ENCODE measurements at regions not wholly inside any gene's neighbourhood (a gene's known extent, or its start where the extent isn't known, plus 50 kb on each side); places are given as distances from the start of the nearest gene placed in this dataset.

GRCh38 chr7:81110673-81111072 is 191.8 kb upstream of the SEMA3C start:
- TF ChIP-seq POLR2AphosphoS5 (IDR thresholded peaks at IDR 0.05) = no peak
- TF ChIP-seq, protein P1, sequence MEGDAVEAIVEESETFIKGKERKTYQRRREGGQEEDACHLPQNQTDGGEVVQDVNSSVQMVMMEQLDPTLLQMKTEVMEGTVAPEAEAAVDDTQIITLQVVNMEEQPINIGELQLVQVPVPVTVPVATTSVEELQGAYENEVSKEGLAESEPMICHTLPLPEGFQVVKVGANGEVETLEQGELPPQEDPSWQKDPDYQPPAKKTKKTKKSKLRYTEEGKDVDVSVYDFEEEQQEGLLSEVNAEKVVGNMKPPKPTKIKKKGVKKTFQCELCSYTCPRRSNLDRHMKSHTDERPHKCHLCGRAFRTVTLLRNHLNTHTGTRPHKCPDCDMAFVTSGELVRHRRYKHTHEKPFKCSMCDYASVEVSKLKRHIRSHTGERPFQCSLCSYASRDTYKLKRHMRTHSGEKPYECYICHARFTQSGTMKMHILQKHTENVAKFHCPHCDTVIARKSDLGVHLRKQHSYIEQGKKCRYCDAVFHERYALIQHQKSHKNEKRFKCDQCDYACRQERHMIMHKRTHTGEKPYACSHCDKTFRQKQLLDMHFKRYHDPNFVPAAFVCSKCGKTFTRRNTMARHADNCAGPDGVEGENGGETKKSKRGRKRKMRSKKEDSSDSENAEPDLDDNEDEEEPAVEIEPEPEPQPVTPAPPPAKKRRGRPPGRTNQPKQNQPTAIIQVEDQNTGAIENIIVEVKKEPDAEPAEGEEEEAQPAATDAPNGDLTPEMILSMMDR (IDR thresholded peaks at IDR 0.05) = no peak

All from sigmoid colon (tissue), 4 donors.